C1 segment of cervical spinal cord (tissue), 14 donors: ENCODE measurements at regions not wholly inside any gene's neighbourhood (a gene's known extent, or its start where the extent isn't known, plus 50 kb on each side); places are given as distances from the start of the nearest gene placed in this dataset.

Experiments
- DNase-seq, 14 donors: peaks; one replicate each; lab custom pipeline; 2025; lab: John Stamatoyannopoulos, UW

GRCh38 chr5:125826214-125826613, 597.0 kb upstream of the GRAMD2B start:
- DNase-seq: no peak

- DNase-seq: no peak
These were observed 593.9 kb upstream of the GRAMD2B start for GRCh38 chr5:125829349-125829748.

- no peak for DNase-seq
These were observed 589.8 kb upstream of the GRAMD2B start for GRCh38 chr5:125833398-125833797.

- peak in 1 of 14 donors; percentile 0 for DNase-seq
These were observed 588.6 kb upstream of the GRAMD2B start for GRCh38 chr5:125834438-125835115.

- DNase-seq: peak in 11 of 14 donors; percentile 1 to 45 (median 10)
These were observed 587.7 kb upstream of the GRAMD2B start for GRCh38 chr5:125835293-125836172.

- no peak for DNase-seq
These were observed 587.0 kb upstream of the GRAMD2B start for GRCh38 chr5:125836256-125836655.

GRCh38 chr5:125837866-125838265, 585.3 kb upstream of the GRAMD2B start:
- DNase-seq: no peak

- DNase-seq: no peak
These were observed 575.6 kb upstream of the GRAMD2B start for GRCh38 chr5:125847561-125847960.

GRCh38 chr5:125848751-125849150, 574.5 kb upstream of the GRAMD2B start:
- no peak for DNase-seq

- DNase-seq: no peak
These were observed 566.3 kb upstream of the GRAMD2B start for GRCh38 chr5:125856949-125857348.

- DNase-seq: no peak
These were observed 559.6 kb upstream of the GRAMD2B start for GRCh38 chr5:125863579-125863978.

- no peak for DNase-seq
These were observed 557.9 kb upstream of the GRAMD2B start for GRCh38 chr5:125865166-125865815.

- DNase-seq: no peak
These were observed 555.2 kb upstream of the GRAMD2B start for GRCh38 chr5:125868036-125868435.

- no peak for DNase-seq
These were observed 553.0 kb upstream of the GRAMD2B start for GRCh38 chr5:125870256-125870655.

- no peak for DNase-seq
These were observed 549.2 kb upstream of the GRAMD2B start for GRCh38 chr5:125874057-125874456.

GRCh38 chr5:125874717-125875116, 548.5 kb upstream of the GRAMD2B start:
- no peak for DNase-seq

GRCh38 chr5:125877248-125877647, 546.0 kb upstream of the GRAMD2B start:
- no peak for DNase-seq

- DNase-seq: no peak
These were observed 541.1 kb upstream of the GRAMD2B start for GRCh38 chr5:125882061-125882460.

GRCh38 chr5:125883223-125883622, 540.0 kb upstream of the GRAMD2B start:
- no peak for DNase-seq

- DNase-seq: no peak
These were observed 534.9 kb upstream of the GRAMD2B start for GRCh38 chr5:125888358-125888757.

GRCh38 chr5:125890511-125890931, 532.7 kb upstream of the GRAMD2B start:
- no peak for DNase-seq

- no peak for DNase-seq
These were observed 532.0 kb upstream of the GRAMD2B start for GRCh38 chr5:125891061-125891725.
